Activated T-helper 17 cell treated with anti-CD3 and anti-CD28 coated beads, Interleukin-2, amount 50 U/mL, for 72 hours (primary cell): ENCODE measurements at regions not wholly inside any gene's neighbourhood (a gene's known extent, or its start where the extent isn't known, plus 50 kb on each side); places are given as distances from the start of the nearest gene placed in this dataset.

Experiments used
- ATAC-seq: fragments of 150-1000 bp; cut with Tn5 transposase; replicated peaks from 2 replicates; pipeline ENCODE4 v1.10.0; 2021; ENCODE audit warnings: mild to moderate bottlenecking, moderate library complexity
- H3K27ac Mint-ChIP-seq: one replicate; pipeline ENCODE4 v1.8.0; 2022; ENCODE audit warnings: mixed read lengths
- H3K27me3 Mint-ChIP-seq: one replicate; pipeline ENCODE4 v1.8.0; 2022; ENCODE audit warnings: mixed read lengths
- H3K36me3 Mint-ChIP-seq: one replicate; pipeline ENCODE4 v1.8.0; 2022; ENCODE audit warnings: low read depth, mild to moderate bottlenecking, mixed read lengths
- H3K4me1 Mint-ChIP-seq: one replicate; pipeline ENCODE4 v1.8.0; 2022; ENCODE audit warnings: mixed read lengths
- H3K4me3 Mint-ChIP-seq: one replicate; pipeline ENCODE4 v1.8.0; 2022; ENCODE audit warnings: mild to moderate bottlenecking, mixed read lengths
- H3K9me3 Mint-ChIP-seq: one replicate; pipeline ENCODE4 v1.8.0; 2022; ENCODE audit warnings: mixed read lengths

- no peaks in the 10 kb centered on the region for H3K27me3 Mint-ChIP-seq
- H3K36me3 Mint-ChIP-seq, result no peaks in the 10 kb centered on the region
- no peaks in the 10 kb centered on the region for H3K4me1 Mint-ChIP-seq
- H3K4me3 Mint-ChIP-seq, result no peak overlapping the region
- ATAC-seq, result no peak
- H3K27ac Mint-ChIP-seq, result no peak overlapping the region
- no peaks in the 10 kb centered on the region for H3K9me3 Mint-ChIP-seq
Measured at GRCh38 chr5:173752653-173753052, 135.5 kb upstream of the CPEB4 start.

- H3K4me3 Mint-ChIP-seq, result no peak overlapping the region
- no peak overlapping the region for H3K27ac Mint-ChIP-seq
- H3K27me3 Mint-ChIP-seq, result no peaks in the 10 kb centered on the region
- no peak for ATAC-seq
- H3K36me3 Mint-ChIP-seq, result no peaks in the 10 kb centered on the region
- H3K9me3 Mint-ChIP-seq, result no peaks in the 10 kb centered on the region
- H3K4me1 Mint-ChIP-seq, result no peaks in the 10 kb centered on the region
Measured at GRCh38 chr5:173753307-173754168, 134.6 kb upstream of the CPEB4 start.

- no peaks in the 10 kb centered on the region for H3K9me3 Mint-ChIP-seq
- H3K27me3 Mint-ChIP-seq, result no peaks in the 10 kb centered on the region
- no peak for ATAC-seq
- H3K4me1 Mint-ChIP-seq, result no peaks in the 10 kb centered on the region
- H3K36me3 Mint-ChIP-seq, result no peaks in the 10 kb centered on the region
- H3K4me3 Mint-ChIP-seq, result no peak overlapping the region
- no peak overlapping the region for H3K27ac Mint-ChIP-seq
Measured at GRCh38 chr5:173755319-173755718, 132.8 kb upstream of the CPEB4 start.

- Mint-ChIP-seq H3K4me3 (no peak overlapping the region), H3K27me3 (peaks cover 5% of the 10 kb centered on the region), H3K4me1 (no peaks in the 10 kb centered on the region), H3K27ac (no peak overlapping the region), H3K9me3 (no peaks in the 10 kb centered on the region), H3K36me3 (no peaks in the 10 kb centered on the region)
- no peak for ATAC-seq
Measured at GRCh38 chr5:173757403-173758209, 130.5 kb upstream of the CPEB4 start.

- Mint-ChIP-seq H3K9me3 (no peaks in the 10 kb centered on the region), H3K36me3 (no peaks in the 10 kb centered on the region), H3K4me1 (no peaks in the 10 kb centered on the region), H3K27me3 (peaks cover 5% of the 10 kb centered on the region), H3K27ac (no peak overlapping the region), H3K4me3 (no peak overlapping the region)
- no peak for ATAC-seq
Measured at GRCh38 chr5:173758676-173759075, 129.5 kb upstream of the CPEB4 start.

DNA sequence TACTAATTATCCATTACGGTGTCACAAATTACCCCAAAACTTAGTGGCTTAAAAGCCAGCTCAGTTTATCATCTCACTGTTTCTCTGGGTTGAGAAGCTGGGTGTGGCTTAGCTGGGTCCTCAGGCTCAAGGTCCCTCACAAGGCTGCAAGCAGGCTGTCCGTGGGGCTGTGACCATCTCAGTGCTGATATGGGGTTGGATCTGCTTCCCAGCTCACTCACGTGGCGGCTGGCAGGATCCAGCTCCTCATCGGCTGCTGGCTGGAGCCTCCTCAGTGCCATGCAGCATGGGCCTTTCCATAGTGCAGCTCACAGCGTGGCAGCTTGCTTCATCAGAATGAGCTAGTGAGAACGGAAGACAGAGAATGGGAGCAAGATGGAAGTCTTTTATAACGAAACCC, 128.5 kb upstream of the CPEB4 start:
- no peak for ATAC-seq
- H3K36me3 Mint-ChIP-seq, result no peaks in the 10 kb centered on the region
- peaks cover 5% of the 10 kb centered on the region for H3K27me3 Mint-ChIP-seq
- no peaks in the 10 kb centered on the region for H3K4me1 Mint-ChIP-seq
- H3K4me3 Mint-ChIP-seq, result no peak overlapping the region
- H3K9me3 Mint-ChIP-seq, result no peaks in the 10 kb centered on the region
- H3K27ac Mint-ChIP-seq, result no peak overlapping the region

DNA sequence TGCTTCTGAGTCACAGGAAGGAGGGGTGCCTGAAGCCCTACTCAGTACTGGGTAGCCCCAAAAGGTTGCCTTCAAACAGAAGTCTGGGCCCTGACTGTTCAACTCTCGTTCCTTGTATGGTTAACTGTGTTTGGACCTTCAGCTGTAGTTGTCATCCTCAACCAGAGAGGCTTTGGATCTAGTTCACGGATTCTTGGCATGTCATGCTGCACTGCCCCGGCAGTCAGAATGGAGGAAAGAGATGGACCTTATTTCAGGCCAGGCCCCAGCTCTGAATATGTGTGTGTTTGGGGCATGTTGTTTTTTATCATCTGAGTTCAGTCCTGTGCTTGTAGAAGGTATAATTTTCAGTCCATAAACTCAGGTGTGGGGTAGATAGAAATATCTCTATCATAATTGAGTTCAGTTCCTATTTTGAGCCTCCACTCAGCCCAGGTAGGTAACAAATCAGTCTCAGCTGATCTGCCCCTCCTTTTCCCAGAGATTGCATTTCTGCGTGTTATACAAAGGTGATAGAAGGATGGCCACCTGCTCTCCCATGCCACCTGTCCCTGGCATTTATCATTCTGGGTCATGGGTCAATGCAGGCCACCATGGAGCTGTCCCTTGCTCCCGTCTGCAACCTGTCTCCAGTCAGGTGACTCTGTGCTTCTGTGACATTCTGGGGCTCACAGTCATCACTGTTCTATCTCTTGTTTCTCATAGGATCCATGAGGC, 127.5 kb upstream of the CPEB4 start:
- H3K9me3 Mint-ChIP-seq, result no peaks in the 10 kb centered on the region
- H3K27ac Mint-ChIP-seq, result no peak overlapping the region
- H3K4me3 Mint-ChIP-seq, result no peak overlapping the region
- ATAC-seq, result no peak
- peaks cover 5% of the 10 kb centered on the region for H3K27me3 Mint-ChIP-seq
- no peaks in the 10 kb centered on the region for H3K4me1 Mint-ChIP-seq
- H3K36me3 Mint-ChIP-seq, result no peaks in the 10 kb centered on the region

GRCh38 chr5:173761178-173761513, 127.0 kb upstream of the CPEB4 start:
- Mint-ChIP-seq H3K27ac (no peak overlapping the region), H3K27me3 (peaks cover 5% of the 10 kb centered on the region), H3K4me1 (no peaks in the 10 kb centered on the region), H3K4me3 (no peak overlapping the region), H3K9me3 (no peaks in the 10 kb centered on the region), H3K36me3 (no peaks in the 10 kb centered on the region)
- ATAC-seq, result no peak

- Mint-ChIP-seq H3K27ac (no peak overlapping the region), H3K4me3 (no peak overlapping the region), H3K9me3 (no peaks in the 10 kb centered on the region), H3K4me1 (no peaks in the 10 kb centered on the region), H3K36me3 (no peaks in the 10 kb centered on the region), H3K27me3 (peaks cover 5% of the 10 kb centered on the region)
- no peak for ATAC-seq
Measured at GRCh38 chr5:173762045-173762444, 126.1 kb upstream of the CPEB4 start.

GRCh38 chr5:173762930-173763329, 125.2 kb upstream of the CPEB4 start:
- no peak for ATAC-seq
- H3K27ac Mint-ChIP-seq, result no peak overlapping the region

DNA sequence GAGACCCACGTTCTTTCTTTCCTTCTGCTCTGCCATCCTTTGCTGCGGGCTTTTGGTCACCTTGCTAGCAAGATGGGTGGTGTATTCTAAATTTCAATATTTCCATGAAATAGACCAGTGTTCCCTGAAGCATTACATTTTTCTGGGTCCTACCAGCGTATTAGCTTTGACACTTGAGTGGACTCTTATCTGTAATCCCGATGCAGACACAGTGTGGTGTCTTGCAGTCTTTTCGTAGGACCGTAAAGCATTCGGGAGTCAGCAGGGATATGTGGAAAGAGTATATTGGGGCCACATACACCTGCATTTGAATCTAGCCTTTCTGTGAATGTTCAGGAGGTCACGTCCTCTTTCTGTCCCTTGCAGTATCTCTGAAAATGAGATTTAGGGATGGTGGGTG, 124.7 kb upstream of the CPEB4 start:
- Mint-ChIP-seq H3K27ac (no peak overlapping the region), H3K36me3 (no peaks in the 10 kb centered on the region), H3K9me3 (no peaks in the 10 kb centered on the region), H3K27me3 (peaks cover 5% of the 10 kb centered on the region), H3K4me1 (no peaks in the 10 kb centered on the region), H3K4me3 (no peak overlapping the region)
- ATAC-seq, result no peak

More at GRCh38 chr5:173762930-173763329, 125.2 kb upstream of the CPEB4 start:
- H3K4me1 Mint-ChIP-seq, result no peaks in the 10 kb centered on the region
- H3K9me3 Mint-ChIP-seq, result no peaks in the 10 kb centered on the region
- peaks cover 5% of the 10 kb centered on the region for H3K27me3 Mint-ChIP-seq
- no peaks in the 10 kb centered on the region for H3K36me3 Mint-ChIP-seq
- no peak overlapping the region for H3K4me3 Mint-ChIP-seq

- Mint-ChIP-seq H3K27ac (no peak overlapping the region), H3K4me1 (no peaks in the 10 kb centered on the region)
- no peak for ATAC-seq
Measured at GRCh38 chr5:173764332-173765028, 123.7 kb upstream of the CPEB4 start.

GRCh38 chr5:173765029-173765644, 123.0 kb upstream of the CPEB4 start:
- H3K9me3 Mint-ChIP-seq, result peaks cover 3% of the 10 kb centered on the region
- no peaks in the 10 kb centered on the region for H3K4me1 Mint-ChIP-seq
- no peaks in the 10 kb centered on the region for H3K36me3 Mint-ChIP-seq
- no peak overlapping the region for H3K27ac Mint-ChIP-seq
- H3K4me3 Mint-ChIP-seq, result no peak overlapping the region
- ATAC-seq, result no peak
- peaks cover 5% of the 10 kb centered on the region for H3K27me3 Mint-ChIP-seq

More at GRCh38 chr5:173764332-173765028, 123.7 kb upstream of the CPEB4 start:
- H3K36me3 Mint-ChIP-seq, result no peaks in the 10 kb centered on the region
- no peaks in the 10 kb centered on the region for H3K9me3 Mint-ChIP-seq
- H3K27me3 Mint-ChIP-seq, result peaks cover 5% of the 10 kb centered on the region
- H3K4me3 Mint-ChIP-seq, result no peak overlapping the region

DNA sequence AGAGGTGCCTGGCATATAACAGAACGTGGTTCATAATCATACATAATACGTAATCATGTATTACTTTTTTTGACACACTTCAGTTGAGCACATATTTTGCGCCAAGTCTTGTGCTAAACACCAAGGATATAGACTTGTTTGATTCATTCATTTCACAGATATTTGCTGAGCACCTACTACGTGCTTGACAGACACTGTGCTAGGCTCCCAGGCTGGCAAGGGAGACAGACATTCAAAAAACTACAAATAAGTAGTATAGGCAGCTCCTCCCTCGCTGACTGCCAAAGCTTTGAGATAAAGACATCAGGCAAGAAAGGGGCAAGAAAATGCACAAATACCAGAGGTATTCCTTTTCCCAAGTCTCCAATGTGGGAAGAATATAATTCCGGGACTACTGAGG, 122.5 kb upstream of the CPEB4 start:
- peaks cover 3% of the 10 kb centered on the region for H3K9me3 Mint-ChIP-seq
- H3K4me1 Mint-ChIP-seq, result no peaks in the 10 kb centered on the region
- no peaks in the 10 kb centered on the region for H3K36me3 Mint-ChIP-seq
- ATAC-seq, result no peak
- no peak overlapping the region for H3K4me3 Mint-ChIP-seq
- H3K27ac Mint-ChIP-seq, result no peak overlapping the region
- H3K27me3 Mint-ChIP-seq, result peaks cover 5% of the 10 kb centered on the region
